ENCODE measurements at regions not wholly inside any gene's neighbourhood (a gene's known extent, or its start where the extent isn't known, plus 50 kb on each side); places are given as distances from the start of the nearest gene placed in this dataset.

DNA sequence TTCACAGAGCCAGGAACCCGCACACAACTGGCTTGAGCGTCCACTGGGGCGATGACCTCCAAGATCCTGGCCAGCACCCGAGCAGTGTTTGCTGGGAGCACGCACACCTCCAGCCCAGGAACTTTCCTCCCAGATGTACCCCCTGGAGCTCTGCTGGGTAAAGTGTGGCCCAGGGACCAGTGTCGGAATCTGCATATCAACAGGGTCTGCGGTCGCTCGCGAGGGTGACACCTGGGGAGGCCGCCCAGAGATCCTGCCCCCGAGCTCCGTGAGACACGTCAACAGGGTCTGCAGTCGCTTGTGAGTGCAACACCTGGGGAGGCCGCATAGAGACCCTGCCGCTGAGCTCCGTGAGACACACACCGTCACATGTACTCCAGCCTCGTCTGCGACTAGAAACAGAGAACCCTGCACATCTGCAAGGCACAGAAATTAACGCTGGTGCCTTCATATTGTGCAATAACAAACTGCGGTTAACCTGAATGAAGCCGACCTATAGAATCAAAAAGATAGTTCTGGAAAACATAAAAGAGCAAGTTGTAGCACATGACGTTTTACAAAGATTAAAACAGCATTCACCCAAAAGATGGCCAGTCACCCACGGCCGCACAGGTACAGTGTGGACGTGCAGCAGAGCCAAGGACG lies 172.4 kb downstream of the BRD1 start (continued):
- TF ChIP-seq, protein P1, sequence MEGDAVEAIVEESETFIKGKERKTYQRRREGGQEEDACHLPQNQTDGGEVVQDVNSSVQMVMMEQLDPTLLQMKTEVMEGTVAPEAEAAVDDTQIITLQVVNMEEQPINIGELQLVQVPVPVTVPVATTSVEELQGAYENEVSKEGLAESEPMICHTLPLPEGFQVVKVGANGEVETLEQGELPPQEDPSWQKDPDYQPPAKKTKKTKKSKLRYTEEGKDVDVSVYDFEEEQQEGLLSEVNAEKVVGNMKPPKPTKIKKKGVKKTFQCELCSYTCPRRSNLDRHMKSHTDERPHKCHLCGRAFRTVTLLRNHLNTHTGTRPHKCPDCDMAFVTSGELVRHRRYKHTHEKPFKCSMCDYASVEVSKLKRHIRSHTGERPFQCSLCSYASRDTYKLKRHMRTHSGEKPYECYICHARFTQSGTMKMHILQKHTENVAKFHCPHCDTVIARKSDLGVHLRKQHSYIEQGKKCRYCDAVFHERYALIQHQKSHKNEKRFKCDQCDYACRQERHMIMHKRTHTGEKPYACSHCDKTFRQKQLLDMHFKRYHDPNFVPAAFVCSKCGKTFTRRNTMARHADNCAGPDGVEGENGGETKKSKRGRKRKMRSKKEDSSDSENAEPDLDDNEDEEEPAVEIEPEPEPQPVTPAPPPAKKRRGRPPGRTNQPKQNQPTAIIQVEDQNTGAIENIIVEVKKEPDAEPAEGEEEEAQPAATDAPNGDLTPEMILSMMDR (conservative IDR thresholded peaks at IDR 0.05; ENCODE audit: low read depth in 2 of 2): no peak
- no peak for TF ChIP-seq EZH2 (IDR thresholded peaks at IDR 0.05; ENCODE audit: low read depth, unreplicated experiment)

DNA sequence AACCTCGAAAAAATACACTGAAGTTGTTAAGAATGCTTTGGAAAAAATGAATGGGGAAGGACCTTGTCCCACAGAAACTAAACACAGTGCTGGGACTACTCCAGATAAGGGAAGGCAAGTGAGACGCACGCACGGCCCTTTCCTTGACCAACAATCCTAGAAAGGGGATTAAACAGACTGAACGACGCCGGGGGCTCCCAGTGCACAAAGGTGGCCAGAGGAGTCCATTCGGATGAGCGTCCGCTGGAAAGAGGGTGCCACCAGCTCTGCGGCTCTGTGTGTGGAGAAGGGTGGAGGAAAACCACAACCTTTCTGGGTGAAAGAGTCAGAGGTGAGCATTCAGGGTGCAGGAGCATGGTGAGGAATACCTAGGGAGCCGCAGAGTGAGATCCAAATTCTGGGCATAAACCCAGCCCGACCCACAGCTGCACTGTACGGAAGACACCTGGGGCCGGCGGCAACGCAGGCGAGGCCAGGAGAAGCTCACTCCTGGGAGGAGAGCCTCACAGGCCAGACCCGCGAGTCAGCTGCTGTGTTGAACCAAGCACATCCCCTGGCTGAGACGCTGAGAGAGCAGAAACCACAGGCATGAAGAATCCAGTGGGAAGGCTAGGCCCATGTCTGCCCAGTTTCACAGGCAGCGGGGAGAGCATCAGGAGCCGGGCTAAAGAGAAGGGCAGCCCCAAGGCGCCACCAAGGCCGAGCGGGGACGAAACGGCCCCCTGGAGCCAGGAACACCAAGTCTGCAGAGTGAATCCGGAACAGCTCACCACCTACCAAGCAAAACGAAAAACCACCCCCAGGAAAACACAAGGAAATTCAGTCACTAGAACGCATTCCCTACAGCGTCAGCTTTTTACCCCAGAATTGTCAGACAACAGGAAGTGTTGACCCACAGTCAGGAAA lies 177.1 kb downstream of the BRD1 start:
- no peaks in the 10 kb centered on the region for H3F3A ChIP-seq (replicated peaks; ENCODE audit: low read depth)
- H4K20me1 ChIP-seq (replicated peaks; ENCODE audit: insufficient read depth): no peaks in the 10 kb centered on the region
- no peaks in the 10 kb centered on the region for H3K27me3 ChIP-seq (ENCODE audit: insufficient read depth)
- ATAC-seq (no peak), DNase-seq (ENCODE audit: low spot score) (no peak)
- H2AFZ ChIP-seq: no peak overlapping the region
- Mint-ChIP-seq H3K4me1 (peaks cover 12% of the 10 kb centered on the region), H3K27ac (no peak overlapping the region), H3K9me3 (no peaks in the 10 kb centered on the region), H3K27me3 (ENCODE audit: insufficient read depth, low read depth, poor library complexity) (no peaks in the 10 kb centered on the region), H3K4me3 (no peak overlapping the region), H3K36me3 (ENCODE audit: low read depth) (no peaks in the 10 kb centered on the region)
- H3K9me2 ChIP-seq (ENCODE audit: insufficient read depth): no peaks in the 10 kb centered on the region
- no peaks in the 10 kb centered on the region for H3K79me2 ChIP-seq (replicated peaks; ENCODE audit: insufficient read depth)
- no peaks in the 10 kb centered on the region for H3K4me1 ChIP-seq (ENCODE audit: insufficient read depth)
- TF ChIP-seq EZH2phosphoT487 (IDR thresholded peaks at IDR 0.05; ENCODE audit: unreplicated experiment) (no peak), JUNB (IDR thresholded peaks at IDR 0.05; ENCODE audit: unreplicated experiment) (no peak), ZNF114 (CRISPR knock-in tag; IDR thresholded peaks at IDR 0.05) (no peak), EZH2 (IDR thresholded peaks at IDR 0.05; ENCODE audit: low read depth, unreplicated experiment) (no peak), ZNF331 (CRISPR knock-in tag; IDR thresholded peaks at IDR 0.05; ENCODE audit: low read depth) (no peak), POLR2AphosphoS5 (IDR thresholded peaks at IDR 0.05; ENCODE audit: low read depth) (no peak), STAT1 (IDR thresholded peaks at IDR 0.05; ENCODE audit: unreplicated experiment) (no peak), CREB1 (CRISPR knock-in tag; IDR thresholded peaks at IDR 0.05; ENCODE audit: low read depth) (no peak), NANOG (IDR thresholded peaks at IDR 0.05; ENCODE audit: borderline replicate concordance) (no peak)
- TF ChIP-seq, protein P2, sequence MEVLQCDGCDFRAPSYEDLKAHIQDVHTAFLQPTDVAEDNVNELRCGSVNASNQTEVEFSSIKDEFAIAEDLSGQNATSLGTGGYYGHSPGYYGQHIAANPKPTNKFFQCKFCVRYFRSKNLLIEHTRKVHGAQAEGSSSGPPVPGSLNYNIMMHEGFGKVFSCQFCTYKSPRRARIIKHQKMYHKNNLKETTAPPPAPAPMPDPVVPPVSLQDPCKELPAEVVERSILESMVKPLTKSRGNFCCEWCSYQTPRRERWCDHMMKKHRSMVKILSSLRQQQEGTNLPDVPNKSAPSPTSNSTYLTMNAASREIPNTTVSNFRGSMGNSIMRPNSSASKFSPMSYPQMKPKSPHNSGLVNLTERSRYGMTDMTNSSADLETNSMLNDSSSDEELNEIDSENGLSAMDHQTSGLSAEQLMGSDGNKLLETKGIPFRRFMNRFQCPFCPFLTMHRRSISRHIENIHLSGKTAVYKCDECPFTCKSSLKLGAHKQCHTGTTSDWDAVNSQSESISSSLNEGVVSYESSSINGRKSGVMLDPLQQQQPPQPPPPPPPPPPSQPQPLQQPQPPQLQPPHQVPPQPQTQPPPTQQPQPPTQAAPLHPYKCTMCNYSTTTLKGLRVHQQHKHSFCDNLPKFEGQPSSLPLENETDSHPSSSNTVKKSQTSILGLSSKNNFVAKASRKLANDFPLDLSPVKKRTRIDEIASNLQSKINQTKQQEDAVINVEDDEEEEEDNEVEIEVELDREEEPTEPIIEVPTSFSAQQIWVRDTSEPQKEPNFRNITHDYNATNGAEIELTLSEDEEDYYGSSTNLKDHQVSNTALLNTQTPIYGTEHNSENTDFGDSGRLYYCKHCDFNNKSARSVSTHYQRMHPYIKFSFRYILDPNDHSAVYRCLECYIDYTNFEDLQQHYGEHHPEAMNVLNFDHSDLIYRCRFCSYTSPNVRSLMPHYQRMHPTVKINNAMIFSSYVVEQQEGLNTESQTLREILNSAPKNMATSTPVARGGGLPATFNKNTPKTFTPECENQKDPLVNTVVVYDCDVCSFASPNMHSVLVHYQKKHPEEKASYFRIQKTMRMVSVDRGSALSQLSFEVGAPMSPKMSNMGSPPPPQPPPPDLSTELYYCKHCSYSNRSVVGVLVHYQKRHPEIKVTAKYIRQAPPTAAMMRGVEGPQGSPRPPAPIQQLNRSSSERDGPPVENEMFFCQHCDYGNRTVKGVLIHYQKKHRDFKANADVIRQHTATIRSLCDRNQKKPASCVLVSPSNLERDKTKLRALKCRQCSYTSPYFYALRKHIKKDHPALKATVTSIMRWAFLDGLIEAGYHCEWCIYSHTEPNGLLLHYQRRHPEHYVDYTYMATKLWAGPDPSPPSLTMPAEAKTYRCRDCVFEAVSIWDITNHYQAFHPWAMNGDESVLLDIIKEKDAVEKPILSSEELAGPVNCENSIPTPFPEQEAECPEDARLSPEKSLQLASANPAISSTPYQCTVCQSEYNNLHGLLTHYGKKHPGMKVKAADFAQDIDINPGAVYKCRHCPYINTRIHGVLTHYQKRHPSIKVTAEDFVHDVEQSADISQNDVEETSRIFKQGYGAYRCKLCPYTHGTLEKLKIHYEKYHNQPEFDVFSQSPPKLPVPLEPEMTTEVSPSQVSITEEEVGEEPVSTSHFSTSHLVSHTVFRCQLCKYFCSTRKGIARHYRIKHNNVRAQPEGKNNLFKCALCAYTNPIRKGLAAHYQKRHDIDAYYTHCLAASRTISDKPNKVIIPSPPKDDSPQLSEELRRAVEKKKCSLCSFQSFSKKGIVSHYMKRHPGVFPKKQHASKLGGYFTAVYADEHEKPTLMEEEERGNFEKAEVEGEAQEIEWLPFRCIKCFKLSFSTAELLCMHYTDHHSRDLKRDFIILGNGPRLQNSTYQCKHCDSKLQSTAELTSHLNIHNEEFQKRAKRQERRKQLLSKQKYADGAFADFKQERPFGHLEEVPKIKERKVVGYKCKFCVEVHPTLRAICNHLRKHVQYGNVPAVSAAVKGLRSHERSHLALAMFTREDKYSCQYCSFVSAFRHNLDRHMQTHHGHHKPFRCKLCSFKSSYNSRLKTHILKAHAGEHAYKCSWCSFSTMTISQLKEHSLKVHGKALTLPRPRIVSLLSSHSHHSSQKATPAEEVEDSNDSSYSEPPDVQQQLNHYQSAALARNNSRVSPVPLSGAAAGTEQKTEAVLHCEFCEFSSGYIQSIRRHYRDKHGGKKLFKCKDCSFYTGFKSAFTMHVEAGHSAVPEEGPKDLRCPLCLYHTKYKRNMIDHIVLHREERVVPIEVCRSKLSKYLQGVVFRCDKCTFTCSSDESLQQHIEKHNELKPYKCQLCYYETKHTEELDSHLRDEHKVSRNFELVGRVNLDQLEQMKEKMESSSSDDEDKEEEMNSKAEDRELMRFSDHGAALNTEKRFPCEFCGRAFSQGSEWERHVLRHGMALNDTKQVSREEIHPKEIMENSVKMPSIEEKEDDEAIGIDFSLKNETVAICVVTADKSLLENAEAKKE (CRISPR knock-in tag; IDR thresholded peaks at IDR 0.05): no peak
- H3K27ac ChIP-seq (ENCODE audit: low read depth): no peak overlapping the region
- H3K4me2 ChIP-seq: no peak overlapping the region
- H3K36me3 ChIP-seq (ENCODE audit: insufficient read depth): no peaks in the 10 kb centered on the region
- H3K4me3 ChIP-seq: no peak overlapping the region

All from GM23338 (cell line).